ENCODE measurements at regions not wholly inside any gene's neighbourhood (a gene's known extent, or its start where the extent isn't known, plus 50 kb on each side); places are given as distances from the start of the nearest gene placed in this dataset.

- TF ChIP-seq CTCF (IDR thresholded peaks at IDR 0.05), result no peak
- TF ChIP-seq POLR2A (IDR thresholded peaks at IDR 0.05), result no peak
- Histone ChIP-seq H3K4me3 (no peak overlapping the region), H3K4me1 (no peaks in the 10 kb centered on the region), H3K27me3 (no peaks in the 10 kb centered on the region), H3K9me3 (no peaks in the 10 kb centered on the region), H3K27ac (no peak overlapping the region), H3K36me3 (ENCODE audit: low read depth, missing control alignments) (no peaks in the 10 kb centered on the region)
- intact Hi-C loops (cut with DNase I; ENCODE audit: low total_unique reads), result no loop called here
- no peak for DNase-seq
These were observed 151.8 kb upstream of the CADM1 start for GRCh38 chr11:115656041-115656440.

- intact Hi-C loops (cut with DNase I; ENCODE audit: low total_unique reads), result no loop called here
- DNase-seq, result no peak
- Histone ChIP-seq H3K4me3 (no peak overlapping the region), H3K4me1 (no peaks in the 10 kb centered on the region), H3K36me3 (ENCODE audit: low read depth, missing control alignments) (no peaks in the 10 kb centered on the region), H3K27me3 (no peaks in the 10 kb centered on the region), H3K9me3 (no peaks in the 10 kb centered on the region), H3K27ac (no peak overlapping the region)
- no peak for TF ChIP-seq POLR2A (IDR thresholded peaks at IDR 0.05)
- no peak for TF ChIP-seq CTCF (IDR thresholded peaks at IDR 0.05)
- 84 to 85% methylated on average over 4 of the region's 4 CpGs for WGBS, 2 donors
These were observed 150.6 kb upstream of the CADM1 start for GRCh38 chr11:115654792-115655191.

GRCh38 chr11:115653926-115654325 lies 149.7 kb upstream of the CADM1 start:
- Histone ChIP-seq H3K36me3 (ENCODE audit: low read depth, missing control alignments) (no peaks in the 10 kb centered on the region), H3K4me3 (no peak overlapping the region), H3K4me1 (no peaks in the 10 kb centered on the region), H3K9me3 (no peaks in the 10 kb centered on the region), H3K27ac (no peak overlapping the region), H3K27me3 (no peaks in the 10 kb centered on the region)
- WGBS, 2 donors, result 92 to 98% methylated on average over 13 of the region's 13 CpGs
- no peak for DNase-seq
- intact Hi-C loops (cut with DNase I; ENCODE audit: low total_unique reads), result no loop called here
- TF ChIP-seq CTCF (IDR thresholded peaks at IDR 0.05) (no peak), POLR2A (IDR thresholded peaks at IDR 0.05) (no peak)

- no peak for TF ChIP-seq CTCF (IDR thresholded peaks at IDR 0.05)
- no peak for TF ChIP-seq POLR2A (IDR thresholded peaks at IDR 0.05)
- no peaks in the 10 kb centered on the region for H3K36me3 ChIP-seq (ENCODE audit: low read depth, missing control alignments)
- H3K4me1 ChIP-seq, result no peaks in the 10 kb centered on the region
- H3K27me3 ChIP-seq, result no peaks in the 10 kb centered on the region
- no peak overlapping the region for H3K4me3 ChIP-seq
- no peak overlapping the region for H3K27ac ChIP-seq
- WGBS, 2 donors, result 77 to 81% methylated on average over 1 of the region's 1 CpG
- H3K9me3 ChIP-seq, result no peaks in the 10 kb centered on the region
- no peak for DNase-seq
- intact Hi-C loops (cut with DNase I; ENCODE audit: low total_unique reads), result no loop called here
These were observed 148.9 kb upstream of the CADM1 start for GRCh38 chr11:115653076-115653475.

GRCh38 chr11:115652496-115652895 lies 148.3 kb upstream of the CADM1 start:
- Histone ChIP-seq H3K27me3 (no peaks in the 10 kb centered on the region), H3K36me3 (ENCODE audit: low read depth, missing control alignments) (no peaks in the 10 kb centered on the region), H3K9me3 (no peaks in the 10 kb centered on the region), H3K4me3 (no peak overlapping the region), H3K4me1 (no peaks in the 10 kb centered on the region), H3K27ac (no peak overlapping the region)
- WGBS, 2 donors, result 69 to 75% methylated on average over 8 of the region's 8 CpGs
- no peak for DNase-seq
- intact Hi-C loops (cut with DNase I; ENCODE audit: low total_unique reads), result no loop called here
- TF ChIP-seq POLR2A (IDR thresholded peaks at IDR 0.05) (no peak), CTCF (IDR thresholded peaks at IDR 0.05) (no peak)
